ELR (cell line): ENCODE measurements at regions not wholly inside any gene's neighbourhood (a gene's known extent, or its start where the extent isn't known, plus 50 kb on each side); places are given as distances from the start of the nearest gene placed in this dataset.

ENCODE experiments used
- DNase-seq: peaks from one replicate; pipeline ENCODE4 v3.0.0-alpha.2; 2015; ENCODE audit warnings: low read depth

GRCh38 chr3:132187746-132188145 is 129.5 kb upstream of the ACP3 start:
- DNase-seq = no peak

- DNase-seq = no peak
Measured at GRCh38 chr3:132189601-132190000, 127.6 kb upstream of the ACP3 start.

GRCh38 chr3:132196113-132196512 is 121.1 kb upstream of the ACP3 start:
- no peak for DNase-seq

GRCh38 chr3:132198516-132198915 is 118.7 kb upstream of the ACP3 start:
- DNase-seq = no peak

GRCh38 chr3:132199451-132199850 is 117.8 kb upstream of the ACP3 start:
- no peak for DNase-seq

GRCh38 chr3:132202586-132202985 is 114.6 kb upstream of the ACP3 start:
- no peak for DNase-seq

- no peak for DNase-seq
Measured at GRCh38 chr3:132203889-132204596, 113.2 kb upstream of the ACP3 start.

- no peak for DNase-seq
Measured at GRCh38 chr3:132205609-132206008, 111.6 kb upstream of the ACP3 start.

GRCh38 chr3:132209855-132210254 is 107.4 kb upstream of the ACP3 start:
- no peak for DNase-seq

- peak; percentile 37 for DNase-seq
Measured at GRCh38 chr3:132210476-132211346, 106.5 kb upstream of the ACP3 start.

GRCh38 chr3:132211896-132212295 is 105.3 kb upstream of the ACP3 start:
- no peak for DNase-seq

- DNase-seq = no peak
Measured at GRCh38 chr3:132218817-132219755, 98.1 kb upstream of the ACP3 start.

- DNase-seq = no peak
Measured at GRCh38 chr3:132220986-132221385, 96.2 kb upstream of the ACP3 start.

- DNase-seq = no peak
Measured at GRCh38 chr3:132222868-132223538, 94.2 kb upstream of the ACP3 start.

GRCh38 chr3:132225664-132226063 is 91.5 kb upstream of the ACP3 start:
- DNase-seq = no peak

GRCh38 chr3:132228923-132229322 is 88.3 kb upstream of the ACP3 start:
- peak; percentile 19 for DNase-seq

- DNase-seq = no peak
Measured at GRCh38 chr3:132229641-132230040, 87.6 kb upstream of the ACP3 start.

- no peak for DNase-seq
Measured at GRCh38 chr3:132230156-132231000, 86.8 kb upstream of the ACP3 start.

- peak; percentile 37 for DNase-seq
Measured at GRCh38 chr3:132231633-132232032, 85.6 kb upstream of the ACP3 start.

GRCh38 chr3:132232231-132232792 is 84.9 kb upstream of the ACP3 start:
- DNase-seq = peak; percentile 10
